ENCODE measurements at regions not wholly inside any gene's neighbourhood (a gene's known extent, or its start where the extent isn't known, plus 50 kb on each side); places are given as distances from the start of the nearest gene placed in this dataset.

DNA sequence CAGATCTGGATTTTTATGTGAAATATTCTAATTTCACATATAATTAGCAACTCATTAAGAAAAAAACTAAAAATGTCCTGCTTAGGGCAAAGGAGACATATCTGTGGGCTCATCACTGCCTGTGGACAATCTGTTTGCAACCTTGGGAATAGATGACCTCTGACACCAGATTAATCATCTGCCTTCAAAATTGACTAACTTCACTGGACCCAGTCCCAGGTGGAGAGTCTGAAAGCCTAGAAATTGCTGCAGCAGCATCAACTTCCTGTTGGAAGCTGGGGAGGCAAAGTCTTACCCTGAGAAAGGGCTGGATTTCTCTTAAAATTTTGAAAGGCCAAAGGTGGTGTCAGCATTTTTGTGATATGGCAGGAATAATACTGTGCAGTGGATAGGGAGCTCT, 76.3 kb upstream of the TNC start:
- TF ChIP-seq RAD21 (IDR thresholded peaks at IDR 0.05; ENCODE audit: low read depth) (no peak), EP300 (IDR thresholded peaks at IDR 0.05; ENCODE audit: borderline replicate concordance) (no peak), CREB1 (IDR thresholded peaks at IDR 0.05; ENCODE audit: low read depth) (no peak), FOXM1 (IDR thresholded peaks at IDR 0.05; ENCODE audit: borderline replicate concordance, low read depth) (no peak), EGR1 (IDR thresholded peaks at IDR 0.05) (no peak), TAF1 (IDR thresholded peaks at IDR 0.05; ENCODE audit: low read depth) (no peak)
- TF ChIP-seq, protein P1, sequence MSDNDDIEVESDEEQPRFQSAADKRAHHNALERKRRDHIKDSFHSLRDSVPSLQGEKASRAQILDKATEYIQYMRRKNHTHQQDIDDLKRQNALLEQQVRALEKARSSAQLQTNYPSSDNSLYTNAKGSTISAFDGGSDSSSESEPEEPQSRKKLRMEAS (IDR thresholded peaks at IDR 0.05), result no peak
